ENCODE measurements at regions not wholly inside any gene's neighbourhood (a gene's known extent, or its start where the extent isn't known, plus 50 kb on each side); places are given as distances from the start of the nearest gene placed in this dataset.

GRCh38 chr5:123279136-123279535, 144.1 kb downstream of the CEP120 start:
- TF ChIP-seq CTCF (IDR thresholded peaks at IDR 0.05 in 4 of 5, conservative IDR thresholded peaks at IDR 0.05 in 1 of 5): no peak
- no peak for TF ChIP-seq POLR2A (IDR thresholded peaks at IDR 0.05)
